ENCODE measurements at regions not wholly inside any gene's neighbourhood (a gene's known extent, or its start where the extent isn't known, plus 50 kb on each side); places are given as distances from the start of the nearest gene placed in this dataset.
"Not testable (repeated sequence)": the region's sequence is repeated elsewhere in the genome, so short reads cannot be mapped to it uniquely, and the experiment has no call there.

DNA sequence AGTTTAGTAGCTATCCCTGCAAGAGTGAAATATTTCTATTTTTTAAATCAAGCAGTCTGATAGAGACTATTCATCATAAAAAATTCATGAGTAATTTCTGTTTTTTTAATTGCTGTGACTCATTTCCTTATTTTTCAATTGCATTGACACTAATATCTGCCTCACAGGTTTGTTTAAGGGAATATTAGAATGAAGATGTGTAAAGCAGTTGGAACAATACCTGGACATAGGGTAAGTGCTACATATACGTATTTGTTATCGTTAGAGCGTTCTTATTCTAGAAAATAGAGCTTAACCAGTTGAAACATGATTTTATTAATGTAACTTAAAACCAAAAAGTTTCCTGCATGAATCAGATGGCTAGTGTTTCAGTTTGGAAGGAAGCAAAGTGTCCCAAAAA is 2211.3 kb downstream of the PCDH7 start:
- DNase-seq: no peak

DNA sequence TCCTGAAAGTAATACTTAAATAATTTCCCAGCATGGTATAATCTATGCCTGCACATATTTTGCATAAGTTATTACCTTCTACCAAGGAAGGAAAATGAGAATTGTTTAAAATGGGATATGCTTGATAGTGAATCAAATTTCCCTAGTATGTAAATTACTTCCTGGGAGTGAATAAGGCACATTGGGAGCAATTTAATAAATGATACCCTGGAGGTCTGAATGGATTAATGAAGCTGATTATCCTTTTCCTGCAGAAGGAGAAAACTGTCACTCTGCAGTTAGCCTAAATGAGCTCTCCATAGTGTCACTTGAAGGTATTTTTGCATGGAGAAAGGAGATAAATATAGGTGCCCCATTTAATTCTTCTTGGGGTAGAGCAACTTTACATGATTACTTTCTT is 2212.0 kb downstream of the PCDH7 start:
- DNase-seq: no peak

DNA sequence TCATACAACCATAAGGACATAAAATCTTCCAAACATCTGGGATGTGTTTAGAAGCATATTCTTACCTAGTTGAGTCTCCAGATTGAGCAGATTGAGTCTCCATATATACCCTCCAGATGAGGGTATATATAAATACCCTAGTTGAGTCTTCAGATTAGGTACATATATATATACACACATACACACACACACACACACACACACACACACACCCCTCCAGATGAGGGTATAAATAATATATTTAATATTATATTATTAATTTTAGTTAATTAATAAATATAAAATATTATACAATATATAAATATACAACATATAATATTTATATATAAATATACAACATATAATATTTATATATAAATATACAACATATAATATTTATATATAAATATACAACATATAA is 2219.1 kb downstream of the PCDH7 start:
- not testable (repeated sequence) for DNase-seq

DNA sequence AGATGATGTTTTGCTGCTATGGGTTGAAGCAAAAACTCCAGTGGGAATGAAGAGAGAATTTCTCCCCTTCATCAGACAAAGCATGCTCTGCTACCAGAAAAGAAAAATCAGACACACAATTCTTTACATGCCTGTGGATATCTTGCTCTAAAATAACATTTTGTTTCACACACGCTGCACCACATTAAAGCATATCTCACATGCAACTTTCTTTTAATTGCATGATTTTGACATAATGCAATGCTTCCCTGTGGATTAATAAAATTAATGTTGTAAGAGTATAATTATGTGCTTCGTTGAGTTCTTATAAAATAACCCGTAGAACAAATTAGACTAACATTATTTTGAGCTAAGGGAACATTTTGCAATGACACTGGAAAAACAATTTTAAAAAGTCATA is 2230.7 kb downstream of the PCDH7 start:
- no peak for DNase-seq

DNA sequence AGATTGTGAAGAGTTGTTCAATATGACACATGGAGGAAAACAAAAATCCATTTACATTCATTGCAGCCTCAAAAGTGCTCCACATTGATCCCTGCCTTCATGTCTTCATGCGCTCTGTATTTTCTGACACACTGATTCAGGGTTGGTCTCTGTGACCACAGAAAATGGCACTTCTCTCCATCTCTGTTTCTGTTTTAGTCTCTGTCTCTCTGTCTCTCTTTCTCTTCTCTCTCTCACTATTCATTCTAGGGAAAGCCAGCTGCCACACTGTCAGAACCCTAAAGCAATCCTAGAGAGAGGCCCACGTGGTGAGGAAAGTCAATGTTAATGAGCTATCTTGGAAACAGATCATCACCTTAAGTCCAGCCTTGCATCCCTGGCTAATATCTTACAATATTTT is 2238.4 kb downstream of the PCDH7 start:
- DNase-seq: no peak

DNA sequence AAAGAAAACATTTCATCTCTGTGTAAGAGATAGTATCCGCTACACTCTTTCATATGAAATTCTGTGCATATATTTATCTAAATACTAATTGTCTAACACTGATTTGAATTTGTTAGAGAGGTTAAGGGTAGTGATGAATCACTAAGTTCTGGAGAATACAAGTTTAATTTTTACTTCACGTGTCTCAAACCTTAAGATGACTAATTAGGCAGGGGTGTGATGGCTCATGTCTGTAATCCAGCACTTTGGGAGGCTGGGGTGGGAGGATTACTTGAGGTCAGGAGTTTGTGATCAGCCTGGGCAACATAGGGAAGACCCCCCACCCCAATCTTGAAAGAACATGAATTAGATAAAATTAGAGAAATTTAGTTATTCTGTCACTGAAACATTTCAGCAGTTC is 2241.9 kb downstream of the PCDH7 start:
- DNase-seq: no peak

DNA sequence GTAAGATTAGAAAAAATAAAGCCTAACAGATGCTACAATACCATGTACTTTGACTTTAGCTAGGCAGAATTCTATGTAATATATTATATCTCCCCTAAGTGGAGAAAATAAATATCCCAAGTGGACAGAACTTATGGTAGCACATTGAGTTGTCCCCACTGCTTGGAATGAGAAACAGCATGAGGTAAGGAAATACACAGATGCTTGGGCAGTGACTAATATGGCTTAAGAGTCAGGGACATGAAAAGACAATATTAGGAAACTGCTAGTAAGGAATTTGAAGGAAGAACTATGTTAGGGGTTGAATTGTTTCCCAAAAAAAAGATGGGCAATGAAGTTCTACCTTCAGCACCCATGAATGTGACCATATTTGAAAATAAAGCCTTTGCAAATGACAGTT is 2265.1 kb downstream of the PCDH7 start:
- no peak for DNase-seq

DNA sequence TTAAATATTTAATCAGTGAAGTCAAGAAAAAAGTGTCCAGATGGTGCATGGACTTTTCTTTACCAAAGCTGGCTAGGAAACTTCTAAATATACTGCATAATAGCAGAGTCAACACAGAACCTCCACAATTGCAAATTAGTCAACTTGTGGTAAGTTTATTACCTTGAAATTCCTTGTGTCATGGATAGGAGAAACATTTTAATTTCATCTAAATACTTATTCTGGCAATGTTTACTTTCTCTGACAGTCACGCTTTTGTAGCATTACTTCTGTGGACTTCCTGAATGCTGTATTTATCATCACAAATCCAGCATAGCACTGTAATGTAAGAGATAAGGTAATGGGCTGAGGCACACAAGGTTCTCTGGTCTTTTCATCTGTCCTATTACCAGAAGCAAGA is 2266.1 kb downstream of the PCDH7 start:
- DNase-seq: no peak

DNA sequence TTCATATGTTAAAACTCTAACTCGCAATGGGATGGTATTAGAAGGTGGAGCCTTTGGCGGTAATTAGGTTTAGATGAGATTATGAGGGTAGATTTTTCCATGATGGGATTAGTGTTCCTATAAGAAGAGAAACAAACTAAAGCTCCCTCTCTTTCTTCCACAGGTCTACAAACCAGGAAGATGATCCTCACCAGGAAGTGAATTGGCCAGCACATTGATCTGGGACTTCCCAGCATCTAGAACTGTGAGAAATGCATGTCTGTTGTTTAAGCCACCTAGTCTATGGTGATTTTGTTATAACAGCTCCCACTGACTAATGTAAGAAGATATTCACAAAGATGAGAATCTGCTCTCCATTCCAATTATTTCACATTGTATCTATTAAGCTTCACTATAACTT is 2266.9 kb downstream of the PCDH7 start:
- no peak for DNase-seq

DNA sequence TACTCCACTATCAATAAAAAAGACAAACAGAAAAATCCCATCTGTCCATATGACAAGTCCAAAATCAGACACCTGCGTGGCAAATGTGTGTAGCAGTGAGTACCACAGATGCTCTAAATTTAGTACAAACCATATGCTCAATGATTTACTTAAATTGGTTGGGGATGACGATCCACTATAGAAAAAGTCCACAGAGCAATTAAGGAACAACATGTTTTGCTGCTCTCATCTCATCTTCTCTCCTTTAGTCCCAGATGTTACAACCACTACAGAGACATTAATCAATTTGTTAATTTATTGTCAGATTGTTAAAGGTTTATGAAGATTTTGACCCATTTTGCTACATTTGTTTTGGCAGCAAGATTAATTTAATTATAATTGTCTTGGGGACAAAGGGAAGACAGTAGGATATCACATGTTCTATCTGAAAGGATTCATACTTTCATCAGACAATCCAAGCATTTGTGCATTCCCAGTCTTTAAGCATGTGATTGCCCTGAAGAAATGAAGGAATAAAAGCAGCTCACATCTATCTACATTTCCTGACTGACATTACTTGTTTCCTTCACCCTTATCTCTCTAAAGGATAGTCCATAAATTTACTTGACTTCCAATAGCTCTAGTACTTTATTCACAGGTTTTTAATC is 2268.1 kb downstream of the PCDH7 start:
- DNase-seq: peak; percentile 15

DNA sequence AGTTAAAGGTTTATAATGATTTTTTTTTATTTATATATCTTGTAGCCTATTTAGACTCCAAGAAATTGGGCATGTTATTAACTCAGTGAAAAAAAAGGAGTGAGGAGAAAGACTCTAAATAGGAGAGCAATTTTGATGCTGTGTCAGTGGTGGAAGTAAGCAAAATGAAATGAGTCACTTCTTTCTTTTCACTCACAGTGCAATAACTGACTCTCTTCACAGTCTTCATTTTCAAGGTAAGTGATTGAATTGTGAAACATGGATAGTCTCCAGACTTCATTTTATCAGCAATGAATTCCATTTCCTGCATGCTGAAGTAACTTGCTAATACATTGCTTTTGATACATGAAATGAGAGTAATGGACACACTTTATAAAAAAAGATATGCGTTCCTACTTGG is 2271.5 kb downstream of the PCDH7 start:
- DNase-seq: no peak

DNA sequence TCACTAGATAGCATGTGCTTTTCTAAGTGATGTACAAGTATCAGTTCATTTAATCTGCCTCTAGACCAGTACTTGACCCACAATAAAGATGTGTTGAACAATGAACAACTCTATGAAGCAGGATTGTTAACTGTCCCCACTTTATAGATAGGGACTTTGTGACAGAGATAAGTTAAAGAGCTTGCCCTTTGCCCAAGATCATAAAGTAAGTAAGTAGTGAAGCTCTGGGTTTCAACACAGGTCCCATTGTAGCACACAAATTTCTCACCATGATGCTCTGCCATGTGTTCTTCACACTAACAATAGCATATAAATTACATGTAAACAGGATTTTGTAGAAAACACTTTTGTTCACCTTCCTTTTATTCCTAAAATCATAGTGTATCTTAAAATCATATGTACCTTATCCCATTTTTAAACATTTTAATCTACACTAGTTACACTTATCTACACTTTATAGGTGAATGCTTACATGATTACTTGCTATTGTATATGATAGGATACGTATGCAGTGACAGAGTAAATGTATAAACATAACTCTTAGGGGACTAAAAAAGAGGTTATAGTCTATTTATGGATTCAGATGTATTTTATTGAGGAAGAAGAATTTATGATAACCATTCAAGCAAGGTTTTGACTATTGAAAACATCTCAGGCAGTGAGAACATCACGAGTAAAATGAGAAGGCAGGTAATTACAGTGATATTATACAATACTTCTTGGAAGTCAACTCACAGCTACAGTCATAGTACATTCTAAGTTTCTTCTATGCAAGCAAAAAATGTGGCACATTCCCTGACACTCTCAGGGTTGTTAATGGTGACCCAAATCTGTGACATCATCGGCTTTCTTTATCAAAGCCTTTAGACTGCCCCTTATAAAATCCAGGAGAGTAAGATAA is 2275.1 kb downstream of the PCDH7 start:
- DNase-seq: no peak

DNA sequence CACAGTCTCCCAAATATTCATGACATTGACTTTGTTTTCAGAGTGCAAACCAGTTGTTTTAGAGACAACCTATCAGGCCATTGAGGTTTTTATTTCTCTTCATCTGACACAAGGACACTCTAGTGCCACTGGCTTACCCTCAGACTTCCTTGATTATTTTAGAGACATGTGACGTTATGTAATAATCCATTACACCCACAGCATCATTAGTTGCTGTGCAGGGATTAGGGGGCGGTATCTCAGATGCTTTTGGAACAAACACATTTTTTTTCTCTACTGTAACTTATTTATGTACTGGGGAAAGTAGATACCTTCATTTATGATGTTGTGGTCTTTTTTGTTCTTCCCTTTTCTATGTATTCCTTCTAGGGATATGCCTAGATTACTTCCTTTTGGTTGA is 2293.1 kb downstream of the PCDH7 start:
- no peak for DNase-seq

DNA sequence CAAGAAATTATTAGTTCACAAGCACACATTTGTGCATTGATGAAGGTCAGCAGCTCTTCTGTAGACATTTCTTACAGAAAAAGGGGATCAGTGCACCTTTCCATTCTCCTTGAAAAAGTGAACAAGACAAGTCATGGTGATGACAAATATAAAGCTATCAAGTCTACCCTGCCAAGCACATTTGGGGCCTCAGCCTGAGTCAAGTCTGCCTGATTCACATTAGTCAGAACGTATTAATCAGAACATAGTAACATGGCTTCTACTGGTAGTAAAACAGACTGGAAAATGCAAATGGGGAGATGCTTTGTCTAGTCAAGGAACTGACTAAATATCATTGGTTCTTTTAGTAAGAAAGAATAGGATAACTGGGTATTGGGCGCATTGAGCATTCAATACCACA is 2305.1 kb downstream of the PCDH7 start:
- DNase-seq: no peak

DNA sequence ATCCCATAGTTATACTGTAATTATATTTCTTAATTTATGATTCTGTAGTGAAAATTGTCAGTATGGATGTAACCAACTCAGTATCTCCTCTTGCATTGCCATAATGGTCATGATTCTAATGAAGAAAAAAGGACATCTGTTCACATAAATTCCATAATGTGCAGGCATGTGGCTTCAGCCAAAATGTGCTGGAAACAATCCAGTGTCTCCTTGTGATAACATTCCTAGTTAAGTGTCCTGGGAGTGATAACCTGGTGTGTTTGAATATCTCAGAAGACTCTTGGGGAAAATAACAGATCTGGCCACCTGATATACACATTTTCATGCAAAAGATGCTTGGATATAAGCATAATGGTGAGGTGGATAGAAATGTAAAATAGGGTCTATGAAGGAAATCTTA is 2309.8 kb downstream of the PCDH7 start:
- DNase-seq: no peak

DNA sequence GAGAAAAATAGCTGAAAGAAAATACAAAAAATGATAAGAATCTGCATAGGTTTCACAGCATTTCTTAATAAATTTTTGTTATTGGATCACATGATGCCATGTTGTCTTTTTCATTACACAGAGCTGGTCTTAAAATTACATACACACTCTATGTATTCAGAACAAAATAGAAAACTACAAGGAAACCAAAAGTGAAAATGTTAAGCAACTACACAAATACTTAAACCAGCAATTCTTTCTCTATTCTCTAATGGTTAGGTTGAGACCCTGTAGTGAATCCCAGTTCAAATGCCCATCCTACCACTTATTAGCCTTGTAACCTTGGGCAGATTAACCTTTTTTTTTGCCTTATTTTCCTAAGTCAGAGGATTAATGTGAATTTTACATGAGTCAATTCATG is 2311.2 kb downstream of the PCDH7 start:
- DNase-seq: no peak

DNA sequence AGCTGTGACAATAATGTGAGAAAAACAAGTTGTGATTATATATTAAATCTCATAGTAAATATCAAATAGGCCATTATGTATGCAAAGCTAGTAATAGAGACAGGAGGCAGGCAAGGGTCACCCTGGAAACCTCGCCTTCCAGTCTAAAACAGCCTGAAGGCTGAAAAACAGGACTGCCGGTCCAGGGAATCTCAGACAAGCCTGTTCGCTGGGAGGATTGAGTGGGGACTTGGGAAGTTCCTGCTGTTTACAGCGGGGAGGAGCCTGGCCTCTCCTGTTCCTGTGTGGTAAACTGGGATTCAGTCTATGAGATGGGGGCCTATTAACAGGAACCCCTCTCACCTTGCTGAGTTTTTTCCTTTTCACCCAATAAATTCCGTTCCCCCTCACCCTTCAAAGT is 2317.3 kb downstream of the PCDH7 start:
- DNase-seq: no peak

DNA sequence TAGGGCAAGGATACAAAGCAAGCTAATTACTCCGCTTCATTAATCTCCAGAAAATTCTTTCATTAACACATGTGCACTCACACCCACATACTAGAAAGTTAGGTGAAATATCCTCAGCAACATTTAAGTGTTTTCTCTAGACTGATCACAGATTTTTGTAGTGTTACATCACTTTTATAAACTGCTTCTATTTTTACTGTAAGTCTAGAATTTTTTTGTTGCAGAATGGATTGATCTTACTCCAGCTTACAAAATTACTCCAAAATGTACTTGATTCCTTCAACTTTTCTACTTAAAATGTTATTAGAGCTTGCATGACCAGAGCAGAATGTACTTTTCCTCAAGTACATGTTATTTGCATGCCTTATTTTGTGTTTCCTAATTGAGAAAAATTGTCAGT is 2325.2 kb downstream of the PCDH7 start:
- peak; percentile 65 for DNase-seq

DNA sequence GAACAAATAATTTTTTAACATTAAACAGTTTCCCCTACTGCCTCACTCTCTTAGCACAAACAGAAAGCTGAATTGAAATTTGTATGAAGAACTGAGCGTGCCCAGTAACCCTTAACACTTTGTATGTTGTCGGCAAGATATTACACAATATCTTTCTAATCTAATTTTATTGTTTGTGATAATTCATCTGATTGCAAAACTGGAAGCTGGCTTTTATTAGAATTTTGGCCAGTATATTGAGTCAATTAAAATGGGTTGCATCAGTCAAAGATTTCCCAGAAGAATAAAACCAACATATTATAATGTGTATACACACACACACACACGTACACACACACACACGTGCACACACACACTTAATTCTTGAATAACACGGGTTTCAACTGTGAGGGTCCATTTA is 2332.1 kb downstream of the PCDH7 start:
- no peak for DNase-seq

DNA sequence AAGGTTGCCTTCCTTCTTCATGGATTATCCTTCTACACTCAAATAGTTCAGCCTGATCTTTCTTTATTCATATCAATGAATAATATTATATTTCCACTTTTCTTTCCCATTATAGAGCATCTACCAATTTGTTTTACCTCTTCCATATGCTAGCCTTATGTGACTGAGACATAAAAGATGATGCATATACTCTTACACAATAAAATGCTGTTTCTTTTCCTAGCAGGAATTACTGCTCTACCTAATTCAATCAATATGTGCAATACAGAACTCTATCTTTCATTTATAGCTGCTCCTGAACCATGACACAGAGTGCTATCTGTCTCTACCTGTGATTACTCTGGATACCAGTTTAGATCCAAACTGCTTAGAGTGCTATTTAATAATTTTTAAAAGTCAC is 2334.0 kb downstream of the PCDH7 start:
- no peak for DNase-seq

DNA sequence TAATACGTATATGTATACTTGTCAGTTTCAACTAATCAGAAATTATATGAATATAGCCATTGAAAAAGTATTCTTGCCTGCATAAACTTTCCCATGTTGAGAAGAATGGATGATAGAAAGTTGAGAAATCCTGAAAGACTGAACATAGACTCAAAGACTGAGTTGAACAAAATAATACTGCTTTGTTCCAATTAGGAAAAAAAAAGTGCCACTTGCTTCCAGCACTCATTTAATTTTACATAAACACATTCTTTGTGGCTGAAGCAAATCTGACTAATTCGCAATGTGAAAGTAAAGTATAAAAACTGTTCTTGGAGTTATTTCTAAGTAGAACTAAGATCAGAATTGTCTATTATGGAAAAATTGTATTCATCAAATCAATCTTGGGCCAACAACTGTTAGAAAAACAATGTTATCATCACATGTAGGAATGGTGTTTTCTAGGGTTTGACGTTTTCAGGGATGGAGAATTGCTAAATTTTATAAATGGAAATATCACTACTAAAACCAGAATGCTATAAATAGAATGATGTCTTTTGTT is 2334.6 kb downstream of the PCDH7 start:
- DNase-seq: no peak

DNA sequence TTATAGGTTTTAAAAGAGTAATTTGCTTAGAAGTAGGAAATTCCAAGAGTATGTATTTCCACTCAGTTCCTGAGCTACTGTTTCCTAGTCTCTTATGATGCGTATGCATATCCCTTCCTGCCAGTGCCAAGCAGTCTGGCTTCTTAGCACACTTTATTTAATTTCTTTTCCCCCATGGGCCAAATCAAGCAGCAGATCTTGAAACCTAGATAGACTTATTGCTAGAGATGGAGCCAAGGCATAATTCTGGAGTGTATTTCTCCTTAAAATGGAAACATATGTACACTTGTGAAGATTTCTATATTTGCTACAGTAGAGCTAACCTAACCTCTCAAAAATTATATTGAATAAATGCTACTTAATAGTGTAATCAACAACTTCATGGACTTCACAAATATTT is 2337.6 kb downstream of the PCDH7 start:
- no peak for DNase-seq

DNA sequence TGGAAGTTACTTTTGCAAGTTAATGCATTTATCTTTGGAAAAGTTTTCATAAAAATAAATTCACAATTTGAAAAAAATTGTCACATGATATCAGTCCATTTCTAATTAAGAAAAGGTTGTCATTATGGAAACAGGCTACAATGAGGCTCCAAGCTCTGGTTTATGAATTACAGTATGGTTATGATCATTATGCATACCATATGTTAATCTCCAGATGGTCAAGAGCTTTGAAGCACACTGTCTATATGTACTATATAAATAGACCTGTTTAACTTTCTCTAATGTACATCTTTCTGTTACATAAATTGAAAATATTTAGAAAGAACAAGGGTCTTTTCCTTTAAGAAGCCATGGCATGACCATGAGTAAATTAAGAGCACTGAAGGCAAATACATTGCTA is 2338.8 kb downstream of the PCDH7 start:
- no peak for DNase-seq

Measured in eye (tissue), 1 donor.